ENCODE measurements at regions not wholly inside any gene's neighbourhood (a gene's known extent, or its start where the extent isn't known, plus 50 kb on each side); places are given as distances from the start of the nearest gene placed in this dataset.
"Not testable (repeated sequence)": the region's sequence is repeated elsewhere in the genome, so short reads cannot be mapped to it uniquely, and the experiment has no call there.

- DNase-seq (ENCODE audit: low read depth, low spot score), result no peak
These were observed 55.1 kb downstream of the SOX9 start for GRCh38 chr17:72175787-72176515.

- no peak for DNase-seq (ENCODE audit: low read depth, low spot score)
These were observed 55.7 kb downstream of the SOX9 start for GRCh38 chr17:72176516-72176851.

GRCh38 chr17:72176951-72177660 is 56.3 kb downstream of the SOX9 start:
- DNase-seq (ENCODE audit: low read depth, low spot score), result no peak

GRCh38 chr17:72177738-72178137 is 56.9 kb downstream of the SOX9 start:
- no peak for DNase-seq (ENCODE audit: low read depth, low spot score)

- no peak for DNase-seq (ENCODE audit: low read depth, low spot score)
These were observed 61.6 kb downstream of the SOX9 start for GRCh38 chr17:72182371-72182873.

- no peak for DNase-seq (ENCODE audit: low read depth, low spot score)
These were observed 62.4 kb downstream of the SOX9 start for GRCh38 chr17:72183194-72183685.

- DNase-seq (ENCODE audit: low read depth, low spot score), result no peak
These were observed 64.0 kb downstream of the SOX9 start for GRCh38 chr17:72184805-72185204.

- no peak for DNase-seq (ENCODE audit: low read depth, low spot score)
These were observed 64.7 kb downstream of the SOX9 start for GRCh38 chr17:72185564-72185963.

GRCh38 chr17:72187556-72187955 is 66.7 kb downstream of the SOX9 start:
- no peak for DNase-seq (ENCODE audit: low read depth, low spot score)

- DNase-seq (ENCODE audit: low read depth, low spot score), result no peak
These were observed 68.0 kb downstream of the SOX9 start for GRCh38 chr17:72188801-72189200.

GRCh38 chr17:72189768-72190593 is 69.2 kb downstream of the SOX9 start:
- DNase-seq (ENCODE audit: low read depth, low spot score), result no peak

- no peak for DNase-seq (ENCODE audit: low read depth, low spot score)
These were observed 70.5 kb downstream of the SOX9 start for GRCh38 chr17:72191356-72191755.

GRCh38 chr17:72191921-72192799 is 71.3 kb downstream of the SOX9 start:
- no peak for DNase-seq (ENCODE audit: low read depth, low spot score)

- DNase-seq (ENCODE audit: low read depth, low spot score), result no peak
These were observed 72.0 kb downstream of the SOX9 start for GRCh38 chr17:72192800-72193192.

GRCh38 chr17:72193391-72194106 is 72.7 kb downstream of the SOX9 start:
- DNase-seq (ENCODE audit: low read depth, low spot score), result no peak

- DNase-seq (ENCODE audit: low read depth, low spot score), result not testable (repeated sequence)
These were observed 73.3 kb downstream of the SOX9 start for GRCh38 chr17:72194107-72194440.

GRCh38 chr17:72199256-72199655 is 78.4 kb downstream of the SOX9 start:
- no peak for DNase-seq (ENCODE audit: low read depth, low spot score)

- no peak for DNase-seq (ENCODE audit: low read depth, low spot score)
These were observed 83.9 kb downstream of the SOX9 start for GRCh38 chr17:72204742-72205141.

GRCh38 chr17:72205357-72205756 is 84.5 kb downstream of the SOX9 start:
- DNase-seq (ENCODE audit: low read depth, low spot score), result no peak

GRCh38 chr17:72205822-72206221 is 85.0 kb downstream of the SOX9 start:
- DNase-seq (ENCODE audit: low read depth, low spot score), result no peak

- no peak for DNase-seq (ENCODE audit: low read depth, low spot score)
These were observed 85.6 kb downstream of the SOX9 start for GRCh38 chr17:72206376-72206775.
